DOHH2 (cell line): ENCODE measurements at regions not wholly inside any gene's neighbourhood (a gene's known extent, or its start where the extent isn't known, plus 50 kb on each side); places are given as distances from the start of the nearest gene placed in this dataset.
A peak's percentile ranks its signal among the peaks of the same experiment; 100 is the strongest.

ENCODE experiments used
- CTCF ChIP-seq: fragments of 200-600 bp; sonication (generic); IDR thresholded peaks from one replicate; pipeline ENCODE4 v1.5.1; 2014; ENCODE audit warnings: antibody characterized with exemption, mild to moderate bottlenecking, low read depth, low read length; ENCODE audit not compliant: poor library complexity, severe bottlenecking
- EZH2phosphoT487 ChIP-seq: fragments of 200-600 bp; sonication (generic); IDR thresholded peaks from 2 replicates; pipeline ENCODE4 v1.6.1; 2017; ENCODE audit warnings: borderline replicate concordance, mild to moderate bottlenecking, antibody characterized with exemption, low read length, moderate library complexity, mixed read lengths

GRCh38 chr10:16116404-16117304 is 256.3 kb upstream of the MINDY3 start:
- TF ChIP-seq CTCF (peak; percentile 62), EZH2phosphoT487 (no peak)
